Skeletal muscle tissue (tissue), 3 donors: ENCODE measurements at regions not wholly inside any gene's neighbourhood (a gene's known extent, or its start where the extent isn't known, plus 50 kb on each side); places are given as distances from the start of the nearest gene placed in this dataset.
"Not testable (repeated sequence)": the region's sequence is repeated elsewhere in the genome, so short reads cannot be mapped to it uniquely, and the experiment has no call there.

ENCODE experiments used
- H3K27ac ChIP-seq: one replicate; pipeline ENCODE4 v1.7.0; 2013; ENCODE audit warnings: mild to moderate bottlenecking, low read depth, low read length, inconsistent platforms
- H3K27me3 ChIP-seq, 3 donors: one replicate each; pipeline ENCODE4 v1.7.0; 2013; ENCODE audit warnings: low read length in 3 of 3; ENCODE audit not compliant: control insufficient read depth in 3 of 3, insufficient read depth in 3 of 3
- H3K36me3 ChIP-seq, 3 donors: one replicate each; pipeline ENCODE4 v1.7.0; 2013; ENCODE audit warnings: low read length in 3 of 3; ENCODE audit not compliant: control insufficient read depth in 3 of 3, insufficient read depth in 3 of 3
- H3K4me1 ChIP-seq, 3 donors: one replicate each; pipeline ENCODE4 v1.7.0; 2013; ENCODE audit warnings: low read length in 3 of 3, mild to moderate bottlenecking in 3 of 3; ENCODE audit not compliant: control insufficient read depth in 3 of 3, insufficient read depth in 3 of 3
- H3K4me3 ChIP-seq, 3 donors: one replicate each; pipeline ENCODE4 v1.7.0; 2013; ENCODE audit warnings: low read length in 3 of 3
- H3K9ac ChIP-seq, 3 donors: one replicate each; pipeline ENCODE4 v1.7.0; 2013; ENCODE audit warnings: low read length in 3 of 3, mild to moderate bottlenecking in 3 of 3, moderate library complexity in 2 of 3, low read depth in 1 of 3
- H3K9me3 ChIP-seq, 3 donors: one replicate each; pipeline ENCODE4 v1.7.0; 2013; ENCODE audit warnings: low read length in 3 of 3; ENCODE audit not compliant: control insufficient read depth in 3 of 3
- donor health status: Osteomylitis.

DNA sequence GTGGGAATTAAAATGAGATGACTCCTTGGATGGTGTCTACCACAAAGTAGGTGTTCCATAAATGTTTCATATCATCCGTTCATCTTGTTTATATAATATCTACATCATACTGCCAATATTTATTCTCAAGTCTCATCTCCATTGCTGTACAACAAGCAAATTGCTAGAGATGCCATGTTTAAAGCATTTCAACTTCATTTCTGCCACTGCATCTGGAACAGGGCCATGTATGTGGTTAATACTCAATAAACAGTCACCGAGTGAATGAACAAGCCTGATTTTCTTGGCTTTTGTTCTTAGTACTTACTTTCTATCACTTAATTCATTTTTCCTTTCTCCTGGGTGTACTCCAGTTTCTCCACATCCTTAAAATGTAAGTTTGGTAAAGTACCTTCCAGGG is 107.6 kb downstream of the KCNJ2 start:
- Histone ChIP-seq H3K4me1 (no peaks in the 10 kb centered on the region), H3K9me3 (no peaks in the 10 kb centered on the region), H3K4me3 (no peak overlapping the region), H3K9ac (no peak overlapping the region), H3K36me3 (no peaks in the 10 kb centered on the region), H3K27ac (no peak overlapping the region), H3K27me3 (no peaks in the 10 kb centered on the region)

DNA sequence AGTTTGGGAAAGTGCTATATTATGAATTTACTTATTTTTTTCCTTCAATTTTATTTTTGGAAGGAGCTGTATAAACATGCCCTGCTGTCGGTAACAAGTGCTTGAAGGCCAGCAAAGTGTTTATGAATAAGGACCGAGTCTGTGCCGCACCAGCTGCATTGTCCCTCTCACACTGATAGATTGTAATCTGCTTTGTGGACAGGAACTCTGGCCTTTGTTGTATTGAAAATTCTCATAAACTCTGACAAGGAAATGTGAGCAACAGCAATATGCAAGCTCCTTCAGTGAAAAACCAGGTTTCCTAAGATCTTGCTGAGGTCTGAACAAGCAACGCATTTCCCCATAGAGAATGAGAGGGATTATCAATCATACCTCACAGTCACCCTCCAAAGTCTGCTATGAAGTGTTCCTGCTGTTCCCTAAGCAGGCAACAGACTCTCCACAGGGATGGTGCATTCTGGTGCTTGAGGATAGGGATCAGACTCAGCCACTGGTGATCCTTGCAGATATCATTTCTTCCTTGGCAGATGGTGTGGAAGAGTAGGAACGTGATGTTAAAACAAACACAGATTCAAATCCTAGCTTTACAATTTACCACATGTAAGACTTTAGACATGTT is 109.6 kb downstream of the KCNJ2 start:
- no peaks in the 10 kb centered on the region for H3K27me3 ChIP-seq
- H3K9me3 ChIP-seq: no peaks in the 10 kb centered on the region
- H3K9ac ChIP-seq: no peak overlapping the region
- no peak overlapping the region for H3K27ac ChIP-seq
- no peaks in the 10 kb centered on the region for H3K36me3 ChIP-seq
- no peak overlapping the region for H3K4me3 ChIP-seq
- H3K4me1 ChIP-seq: no peaks in the 10 kb centered on the region

DNA sequence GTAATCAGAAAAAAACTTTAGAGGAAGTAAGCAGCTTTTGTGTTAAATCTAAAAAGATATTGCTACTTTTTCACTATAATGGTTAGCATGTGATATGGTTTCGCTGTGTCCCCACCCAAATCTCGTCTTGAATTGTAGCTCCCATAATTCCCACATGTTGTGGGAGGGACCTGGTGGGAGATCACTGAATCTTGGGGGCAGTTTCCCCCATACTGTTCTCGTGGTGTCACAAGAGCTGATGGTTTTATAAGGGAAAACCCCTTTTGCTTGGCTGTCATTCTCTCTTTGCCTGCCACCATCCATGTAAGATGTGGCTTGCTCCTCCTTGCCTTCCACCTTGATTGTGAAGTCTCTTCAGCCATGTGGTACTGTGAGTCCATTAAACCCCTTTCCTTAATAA is 117.1 kb downstream of the KCNJ2 start:
- H3K36me3 ChIP-seq: no peaks in the 10 kb centered on the region
- no peak overlapping the region for H3K9ac ChIP-seq
- H3K4me1 ChIP-seq: no peaks in the 10 kb centered on the region
- H3K27me3 ChIP-seq: no peaks in the 10 kb centered on the region
- H3K4me3 ChIP-seq: no peak overlapping the region
- no peak overlapping the region for H3K27ac ChIP-seq
- no peaks in the 10 kb centered on the region for H3K9me3 ChIP-seq

DNA sequence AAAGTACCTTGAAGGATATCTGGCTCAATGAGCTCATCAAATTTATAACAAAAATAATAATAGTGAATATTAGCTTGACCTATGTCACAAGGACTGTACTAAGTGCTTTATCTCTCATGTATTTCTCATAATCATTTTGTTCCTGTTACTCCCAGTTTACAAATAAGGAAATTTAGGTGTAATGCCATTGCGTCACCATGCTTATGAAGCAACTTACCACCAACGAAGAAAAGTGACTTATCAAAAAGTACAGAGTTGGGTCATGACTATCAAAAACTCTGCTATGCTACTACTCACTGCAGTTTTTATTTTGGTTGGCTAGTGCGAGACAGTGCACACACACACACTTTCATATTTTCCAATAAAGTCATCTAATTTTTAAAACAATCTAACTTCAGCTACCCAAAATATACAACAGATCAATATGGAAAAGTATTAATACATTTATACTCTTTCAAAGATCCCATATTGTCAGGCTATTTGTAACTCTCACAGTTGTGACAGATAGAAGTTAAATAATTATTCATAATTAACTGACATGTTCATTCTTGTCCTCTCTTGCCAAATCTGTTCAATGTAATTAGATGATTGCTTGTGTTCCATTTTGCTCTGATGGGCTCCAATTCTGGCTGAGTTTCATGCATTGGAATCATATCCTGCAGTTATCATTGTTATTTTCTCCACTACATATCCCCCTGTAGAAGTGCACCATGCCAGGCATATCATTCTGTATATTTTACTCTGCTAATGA is 119.4 kb downstream of the KCNJ2 start:
- H3K4me3 ChIP-seq: no peak overlapping the region
- H3K36me3 ChIP-seq: no peaks in the 10 kb centered on the region
- H3K9ac ChIP-seq: no peak overlapping the region
- H3K27ac ChIP-seq: no peak overlapping the region
- no peaks in the 10 kb centered on the region for H3K9me3 ChIP-seq
- H3K4me1 ChIP-seq: no peaks in the 10 kb centered on the region
- no peaks in the 10 kb centered on the region for H3K27me3 ChIP-seq

DNA sequence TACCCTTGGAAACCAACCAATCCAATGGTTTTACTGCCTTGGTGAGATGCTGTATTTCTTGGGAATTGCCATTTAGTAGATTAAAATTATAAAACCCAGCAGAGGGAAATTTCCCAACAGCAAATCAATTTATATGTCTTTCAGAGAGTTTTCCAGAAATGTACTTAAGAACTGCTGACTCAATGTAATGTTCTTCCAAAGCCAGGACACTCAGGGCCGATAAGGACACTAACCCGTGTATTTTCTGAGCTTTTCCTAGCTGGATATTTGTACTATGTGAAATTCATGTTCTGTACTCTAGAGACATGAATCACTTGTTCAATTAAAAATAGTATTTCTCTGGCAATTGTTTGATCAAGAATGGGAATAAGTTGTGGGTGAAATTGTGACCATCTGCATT is 121.4 kb downstream of the KCNJ2 start:
- Histone ChIP-seq H3K9ac (no peak overlapping the region), H3K9me3 (no peaks in the 10 kb centered on the region), H3K4me1 (peaks cover 0 to 5% (median 0%) of the 10 kb centered on the region in 3 donors), H3K27me3 (no peaks in the 10 kb centered on the region), H3K36me3 (no peaks in the 10 kb centered on the region), H3K4me3 (no peak overlapping the region), H3K27ac (no peak overlapping the region)

DNA sequence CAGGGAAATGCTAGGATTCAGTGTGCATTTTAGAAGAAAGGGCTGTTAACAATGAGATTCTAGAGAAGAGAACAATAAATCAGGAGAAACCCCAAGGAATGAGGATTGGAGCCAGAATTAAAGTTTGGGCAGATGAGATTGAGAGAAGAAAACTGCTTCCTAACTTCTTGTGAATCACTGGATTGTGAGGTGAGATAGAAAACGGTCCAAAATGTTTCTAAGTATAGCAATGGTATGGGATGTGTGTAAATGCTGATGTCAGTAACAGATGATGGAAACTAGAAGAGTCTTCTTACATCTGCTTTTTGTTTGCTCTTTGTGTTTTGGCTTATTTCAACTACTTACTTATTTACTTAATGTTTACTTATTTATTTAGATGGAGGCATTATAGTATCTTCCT is 123.0 kb downstream of the KCNJ2 start:
- H3K27ac ChIP-seq: no peak overlapping the region
- H3K36me3 ChIP-seq: no peaks in the 10 kb centered on the region
- H3K4me3 ChIP-seq: no peak overlapping the region
- no peaks in the 10 kb centered on the region for H3K9me3 ChIP-seq
- H3K9ac ChIP-seq: no peak overlapping the region
- H3K4me1 ChIP-seq: peaks cover 0 to 5% (median 5%) of the 10 kb centered on the region in 3 donors
- H3K27me3 ChIP-seq: no peaks in the 10 kb centered on the region

DNA sequence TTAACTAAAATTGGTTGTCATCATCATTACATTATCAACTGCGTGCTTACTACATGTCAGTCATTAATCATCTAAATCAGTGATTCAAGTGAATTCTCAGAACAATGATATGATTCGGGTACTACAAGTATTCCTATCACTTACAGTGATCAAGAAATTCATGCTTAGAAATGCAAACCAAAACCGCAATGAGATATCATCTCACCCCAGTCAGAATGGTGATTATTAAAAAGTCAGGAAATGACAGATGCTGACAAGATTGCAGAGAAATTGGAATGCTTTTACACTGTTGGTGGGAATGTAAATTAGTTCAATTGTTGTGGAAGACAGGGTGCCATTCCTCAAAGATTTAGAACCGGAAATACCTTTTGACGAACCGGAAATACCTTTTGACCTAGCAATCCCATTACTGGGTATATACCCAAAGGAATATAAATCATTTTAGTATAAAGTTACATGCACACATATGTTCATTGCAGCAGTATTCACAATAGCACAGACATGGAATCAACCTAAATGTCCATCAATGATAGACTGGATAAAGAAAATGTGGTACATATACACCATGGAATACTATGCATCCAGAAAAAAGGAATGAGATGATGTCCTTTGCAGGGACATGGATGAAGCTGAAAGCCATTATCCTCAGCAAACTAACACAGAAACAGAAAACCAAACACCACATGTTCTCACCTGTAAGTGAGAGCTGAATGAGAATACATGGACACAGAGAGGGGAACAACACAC is 124.4 kb downstream of the KCNJ2 start:
- H3K4me1 ChIP-seq, H3K27me3 ChIP-seq, H3K9me3 ChIP-seq, H3K27ac ChIP-seq, H3K36me3 ChIP-seq, H3K9ac ChIP-seq, H3K4me3 ChIP-seq: not testable (repeated sequence)

DNA sequence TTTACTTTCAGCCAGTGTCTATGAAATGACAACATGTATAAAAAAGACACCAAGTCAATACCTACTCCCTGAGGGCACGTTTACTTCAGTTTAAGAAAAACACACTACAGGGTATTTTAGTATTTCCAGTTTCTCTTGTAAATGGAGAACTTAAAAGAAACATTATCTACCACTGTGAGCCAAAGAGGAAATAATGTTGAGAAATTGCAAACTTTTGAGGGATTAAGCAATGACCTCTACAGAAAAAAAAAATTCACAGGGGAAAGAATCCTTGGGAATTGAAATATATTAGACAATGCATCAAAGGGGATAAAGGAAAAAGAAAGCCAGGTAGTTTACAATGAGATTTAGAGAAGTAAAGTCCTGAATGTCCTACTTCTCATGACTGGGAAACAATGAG is 126.0 kb downstream of the KCNJ2 start:
- no peak overlapping the region for H3K4me3 ChIP-seq
- peaks cover 0 to 5% (median 5%) of the 10 kb centered on the region in 3 donors for H3K4me1 ChIP-seq
- no peaks in the 10 kb centered on the region for H3K27me3 ChIP-seq
- peak overlapping the region; percentile 37 for H3K27ac ChIP-seq
- H3K9ac ChIP-seq: no peak overlapping the region
- no peaks in the 10 kb centered on the region for H3K36me3 ChIP-seq
- H3K9me3 ChIP-seq: no peaks in the 10 kb centered on the region

DNA sequence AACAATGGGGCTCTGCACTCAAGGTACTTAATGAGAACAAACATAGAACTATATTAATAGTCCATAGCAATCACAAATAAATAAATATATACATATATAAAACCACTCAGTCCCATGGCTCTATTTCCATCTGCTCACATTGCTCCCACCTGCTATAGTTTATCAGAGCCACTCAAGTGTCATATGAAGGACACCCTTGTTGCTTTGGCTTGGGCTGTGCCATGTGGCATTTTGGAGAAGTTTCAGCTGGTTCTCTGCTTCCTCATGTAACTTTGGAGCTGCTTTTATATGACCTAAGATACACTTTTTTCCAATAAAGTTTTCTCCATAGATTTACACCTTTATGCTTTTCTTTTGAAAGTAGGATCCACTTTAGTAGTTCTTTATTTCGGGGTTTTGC is 126.4 kb downstream of the KCNJ2 start:
- Histone ChIP-seq H3K27me3 (no peaks in the 10 kb centered on the region), H3K9me3 (no peaks in the 10 kb centered on the region), H3K9ac (no peak overlapping the region), H3K4me1 (peaks cover 0 to 5% (median 5%) of the 10 kb centered on the region in 3 donors), H3K4me3 (no peak overlapping the region), H3K27ac (peak overlapping the region; percentile 37), H3K36me3 (no peaks in the 10 kb centered on the region)

DNA sequence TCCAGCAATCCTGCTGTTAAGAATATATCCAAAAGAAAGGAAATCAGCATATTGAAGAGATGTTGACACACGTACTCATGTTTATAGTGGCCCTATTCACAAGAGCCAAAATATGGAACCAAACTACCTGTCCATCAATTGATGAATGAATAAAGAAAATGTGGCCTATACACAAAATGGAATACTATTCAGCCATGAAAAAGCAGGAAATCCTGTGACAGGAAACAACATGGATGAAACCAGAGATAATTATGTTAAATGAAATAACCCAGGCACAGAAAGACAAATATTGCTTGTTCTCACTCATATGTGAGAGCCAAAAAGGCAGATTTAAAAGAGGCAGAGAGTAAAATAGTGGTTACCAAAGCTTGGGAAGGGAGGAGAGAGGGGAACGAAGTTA is 127.1 kb downstream of the KCNJ2 start:
- Histone ChIP-seq H3K9ac (no peak overlapping the region), H3K27me3 (no peaks in the 10 kb centered on the region), H3K36me3 (no peaks in the 10 kb centered on the region), H3K4me1 (peaks cover 0 to 5% (median 5%) of the 10 kb centered on the region in 3 donors), H3K27ac (no peak overlapping the region), H3K9me3 (no peaks in the 10 kb centered on the region), H3K4me3 (no peak overlapping the region)
